Heart left ventricle (tissue), 13 donors: ENCODE measurements at regions not wholly inside any gene's neighbourhood (a gene's known extent, or its start where the extent isn't known, plus 50 kb on each side); places are given as distances from the start of the nearest gene placed in this dataset.

Experiments used
- POLR2A ChIP-seq, 2 donors: fragments of 450-650 bp; IDR thresholded peaks; one replicate each; pipeline ENCODE4 v1.6.1; 2017; ENCODE audit warnings: antibody characterized with exemption in 2 of 2, mild to moderate bottlenecking in 2 of 2, moderate library complexity in 2 of 2
- TF ChIP-seq, protein P1 (sequence below), 12 donors: fragments of 200-600 bp; sonication (generic) in 4 of 12; IDR thresholded peaks; one replicate each; pipeline versions ENCODE4 v1.5.0 to v1.8.0; 2018 to 2022; ENCODE audit warnings: antibody characterized with exemption in 12 of 12, mild to moderate bottlenecking in 5 of 12
- donor health status: ischemic (EF 13 %, LVEDD 7.1; RV severe dilation, severe dysfunction).
- donor health status: DM: no; HTN: yes; CAD: no.
- donor health status: DM: no; HTN: no; CAD: no.
- donor health status: ischemic (EF 25% LVEDD 6.9; RV normal size, moderate dysfunction).
- donor health status: ischemic (EF 25% LVEDD 5.7; RV mildly dilated, moderate dysfunction).
- donor health status: ischemic (EF 35%, LVEDD 5.7; RV mildly dilated, moderate dysfunction).
- donor health status: nonischemic (EF 11% LVEDD 7.7; RV severe dilation, severe dysfunction).
- donor health status: DM: yes; HTN: yes; CAD: no.
- donor health status: PGD.
- donor health status: ischemic (EF 29% LVEDD 5.4; RV normal size, mild dysfunction).
- donor health status: nonischemic (EF 23%, LVEDD 6.1; RV moderate dilation, normal function).

DNA sequence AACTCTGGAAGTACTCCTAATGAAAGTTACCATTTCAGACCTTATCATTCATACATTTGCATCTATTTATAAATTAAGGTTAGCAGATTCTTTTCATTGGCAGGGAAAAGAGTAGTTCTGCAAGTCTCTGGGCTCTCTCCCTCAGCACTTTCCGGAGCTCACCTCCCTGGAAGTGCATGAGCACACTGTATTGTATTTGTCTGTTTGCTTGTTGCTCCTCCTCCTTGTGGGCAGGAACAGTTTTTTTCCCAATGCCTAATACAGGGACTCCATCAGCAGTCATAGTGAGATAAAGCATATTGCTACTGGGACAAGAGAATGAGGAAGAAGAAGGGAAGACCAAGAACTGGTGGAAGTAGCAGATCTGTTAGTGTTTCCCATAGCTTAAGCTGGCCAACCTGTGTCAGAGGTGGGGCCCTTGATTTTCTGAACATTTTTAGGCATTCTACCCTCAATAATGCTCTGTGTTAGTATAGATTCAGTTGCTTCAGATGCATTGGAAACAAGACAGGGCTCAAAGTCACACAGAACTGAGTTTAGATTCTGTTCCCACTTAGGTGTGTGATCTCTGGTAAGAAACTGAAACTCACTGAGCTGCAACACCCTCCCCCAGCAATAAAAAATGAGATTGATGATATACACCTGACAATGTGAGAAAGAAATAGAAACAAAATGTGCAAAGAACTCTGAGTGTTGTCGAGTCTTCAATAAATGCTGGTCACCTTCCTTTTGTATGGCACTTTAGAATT, 407.8 kb downstream of the TUSC7 start:
- TF ChIP-seq, protein P1, sequence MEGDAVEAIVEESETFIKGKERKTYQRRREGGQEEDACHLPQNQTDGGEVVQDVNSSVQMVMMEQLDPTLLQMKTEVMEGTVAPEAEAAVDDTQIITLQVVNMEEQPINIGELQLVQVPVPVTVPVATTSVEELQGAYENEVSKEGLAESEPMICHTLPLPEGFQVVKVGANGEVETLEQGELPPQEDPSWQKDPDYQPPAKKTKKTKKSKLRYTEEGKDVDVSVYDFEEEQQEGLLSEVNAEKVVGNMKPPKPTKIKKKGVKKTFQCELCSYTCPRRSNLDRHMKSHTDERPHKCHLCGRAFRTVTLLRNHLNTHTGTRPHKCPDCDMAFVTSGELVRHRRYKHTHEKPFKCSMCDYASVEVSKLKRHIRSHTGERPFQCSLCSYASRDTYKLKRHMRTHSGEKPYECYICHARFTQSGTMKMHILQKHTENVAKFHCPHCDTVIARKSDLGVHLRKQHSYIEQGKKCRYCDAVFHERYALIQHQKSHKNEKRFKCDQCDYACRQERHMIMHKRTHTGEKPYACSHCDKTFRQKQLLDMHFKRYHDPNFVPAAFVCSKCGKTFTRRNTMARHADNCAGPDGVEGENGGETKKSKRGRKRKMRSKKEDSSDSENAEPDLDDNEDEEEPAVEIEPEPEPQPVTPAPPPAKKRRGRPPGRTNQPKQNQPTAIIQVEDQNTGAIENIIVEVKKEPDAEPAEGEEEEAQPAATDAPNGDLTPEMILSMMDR (IDR thresholded peaks at IDR 0.05): no peak
- no peak for TF ChIP-seq POLR2A (IDR thresholded peaks at IDR 0.05)
